Mesodermal cell (in vitro differentiated cells): ENCODE measurements at regions not wholly inside any gene's neighbourhood (a gene's known extent, or its start where the extent isn't known, plus 50 kb on each side); places are given as distances from the start of the nearest gene placed in this dataset.

Experiments
- H3K27ac ChIP-seq: 2 replicates; pipeline ENCODE4 v1.7.0; 2013; ENCODE audit warnings: mild to moderate bottlenecking, low read depth, low read length, moderate library complexity; ENCODE audit not compliant: severe bottlenecking
- H3K36me3 ChIP-seq: 2 replicates; pipeline ENCODE4 v1.7.1; 2013; ENCODE audit warnings: mild to moderate bottlenecking, low read length, moderate library complexity; ENCODE audit not compliant: control insufficient read depth, insufficient read depth
- H3K4me1 ChIP-seq: one replicate; pipeline ENCODE4 v1.7.1; 2013; ENCODE audit warnings: mild to moderate bottlenecking, low read length; ENCODE audit not compliant: insufficient read depth, control insufficient read depth, poor library complexity, severe bottlenecking
- H3K4me3 ChIP-seq: 2 replicates; pipeline ENCODE4 v1.7.0; 2013; ENCODE audit warnings: low read length, control low read depth, mild to moderate bottlenecking; ENCODE audit not compliant: insufficient read depth, poor library complexity, severe bottlenecking; ENCODE audit errors: extremely low read depth
- H3K9me3 ChIP-seq: 2 replicates; pipeline ENCODE4 v1.7.1; 2013; ENCODE audit warnings: mild to moderate bottlenecking, low read length, moderate library complexity; ENCODE audit not compliant: control insufficient read depth
- WGBS, 2 experiments: methylation state at CpG; one replicate each; pipeline ENCODE4 v1.1.5; 2013; ENCODE audit warnings: missing lambda C conversion rate in 2 of 2; ENCODE audit not compliant: insufficient coverage in 2 of 2; 5-methylcytosine and 5-hydroxymethylcytosine counted together

DNA sequence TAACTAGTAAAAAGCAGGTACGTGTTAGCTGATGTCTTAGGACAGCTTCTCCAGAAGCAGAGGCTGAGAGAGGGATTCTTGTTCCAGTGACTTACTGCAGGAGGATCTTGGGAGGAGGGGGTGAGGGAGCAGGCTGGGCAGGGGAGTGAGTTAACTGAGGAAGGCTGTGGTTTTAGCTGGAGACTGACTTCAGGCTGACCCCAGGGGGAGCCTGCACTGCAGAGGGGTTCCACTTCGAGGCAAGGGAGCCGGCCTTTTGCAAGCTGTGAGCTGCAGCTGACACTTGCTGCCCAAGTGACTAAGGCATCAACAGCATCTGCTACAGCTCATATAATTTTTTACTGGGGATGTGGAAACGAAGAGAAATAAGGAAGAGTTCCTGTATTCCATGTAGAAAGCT lies 50.4 kb upstream of the SOD1 start:
- Histone ChIP-seq H3K36me3 (no peaks in the 10 kb centered on the region), H3K4me3 (no peak overlapping the region), H3K4me1 (peaks cover 3% of the 10 kb centered on the region), H3K9me3 (no peaks in the 10 kb centered on the region), H3K27ac (no peak overlapping the region)
- WGBS, 2 experiments, result 61 to 81% methylated on average over 3 of the region's 4 CpGs

DNA sequence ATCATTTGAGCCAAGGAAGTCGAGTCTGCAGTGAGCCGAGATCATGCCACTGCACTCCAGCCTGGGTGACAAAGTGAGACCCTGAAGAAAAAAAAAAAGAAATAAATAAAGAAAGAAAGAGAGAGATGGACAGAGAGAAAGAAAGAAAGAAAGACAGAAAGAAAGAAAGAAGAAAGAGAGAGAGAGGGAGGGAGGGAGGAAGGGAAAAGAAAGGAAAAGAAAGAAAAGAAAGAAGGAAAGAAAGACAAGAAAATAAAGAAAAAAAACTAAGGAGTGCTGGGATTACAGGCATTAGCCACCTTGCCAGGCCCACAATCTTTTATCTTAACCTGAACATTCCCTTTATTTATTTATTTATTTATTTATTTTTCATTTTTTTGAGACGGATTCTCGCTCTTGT lies 51.7 kb upstream of the SOD1 start:
- no peaks in the 10 kb centered on the region for H3K36me3 ChIP-seq
- H3K27ac ChIP-seq, result no peak overlapping the region
- no peak overlapping the region for H3K4me3 ChIP-seq
- no peaks in the 10 kb centered on the region for H3K9me3 ChIP-seq
- 93% methylated on average over 2 to 4 of the region's 4 CpGs for WGBS, 2 experiments
- no peaks in the 10 kb centered on the region for H3K4me1 ChIP-seq

DNA sequence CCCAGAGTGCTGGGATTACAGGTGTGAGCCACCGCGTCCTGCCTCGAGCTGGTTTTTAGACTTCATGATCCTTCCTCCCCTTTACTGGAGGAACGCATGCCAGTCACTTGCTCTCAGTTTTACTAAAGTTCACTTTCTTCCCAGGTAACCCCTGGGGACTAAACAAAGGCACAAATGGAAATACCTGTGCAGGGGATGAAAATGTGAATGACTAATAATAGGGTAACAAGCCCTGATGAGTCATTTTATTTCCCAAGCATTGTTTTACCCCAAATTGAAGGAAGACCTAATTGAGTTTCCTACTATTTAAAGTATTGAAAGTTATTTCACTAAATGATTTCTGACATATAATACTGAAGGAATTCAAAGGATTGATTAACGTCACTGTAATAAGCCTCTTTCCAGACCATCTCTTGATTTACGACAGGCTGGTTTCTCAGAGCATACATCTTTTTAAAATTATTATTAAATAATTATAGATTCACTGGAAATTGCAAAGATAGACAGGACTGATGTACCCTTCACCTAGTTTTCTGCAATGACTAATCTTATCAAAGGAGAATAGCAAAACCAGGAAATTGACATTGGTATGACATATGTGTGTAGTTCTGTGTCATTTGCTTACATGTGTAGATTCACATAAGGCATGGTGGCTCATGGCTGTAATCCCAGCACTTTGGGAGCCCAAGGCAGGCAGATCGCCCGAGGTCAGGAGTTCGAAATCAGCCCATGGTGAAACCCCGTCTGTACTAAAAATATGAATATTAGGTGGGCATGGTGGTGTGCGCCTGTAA lies 53.2 kb upstream of the SOD1 start:
- Histone ChIP-seq H3K27ac (no peak overlapping the region), H3K36me3 (no peaks in the 10 kb centered on the region), H3K4me3 (no peak overlapping the region), H3K9me3 (no peaks in the 10 kb centered on the region), H3K4me1 (no peaks in the 10 kb centered on the region)
- 88 to 95% methylated on average over 8 to 9 of the region's 11 CpGs for WGBS, 2 experiments

DNA sequence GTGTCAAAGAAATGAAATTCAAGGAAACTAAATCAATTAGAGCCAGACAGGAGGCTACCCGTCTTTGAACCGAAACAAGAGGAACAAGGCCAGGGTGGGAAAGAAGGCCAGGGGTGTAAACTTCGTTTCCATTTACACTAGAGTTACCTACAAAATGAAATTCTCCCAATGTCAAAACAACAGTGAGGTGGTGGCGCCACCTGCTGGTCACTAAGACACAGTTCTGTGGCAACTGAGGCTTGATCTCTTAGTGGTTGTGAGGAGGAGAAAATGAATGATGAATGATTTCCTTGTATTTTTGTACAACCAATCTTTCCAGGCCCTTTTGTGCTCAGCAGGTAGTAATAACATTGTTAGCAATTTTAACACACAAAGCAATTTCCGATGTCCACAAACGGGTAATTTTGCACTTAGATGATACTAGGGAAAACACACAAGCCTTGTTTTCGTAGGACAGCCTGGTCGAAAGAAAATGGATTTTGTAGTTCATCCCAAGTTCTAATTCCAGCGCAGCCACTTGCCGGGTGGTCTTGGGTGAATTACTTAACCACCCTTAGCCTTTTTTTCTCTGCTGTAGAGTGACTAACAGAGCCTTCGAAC lies 54.8 kb upstream of the SOD1 start:
- Histone ChIP-seq H3K27ac (no peak overlapping the region), H3K36me3 (no peaks in the 10 kb centered on the region), H3K4me3 (no peak overlapping the region), H3K4me1 (no peaks in the 10 kb centered on the region), H3K9me3 (no peaks in the 10 kb centered on the region)
- 55 to 72% methylated on average over 6 to 8 of the region's 11 CpGs for WGBS, 2 experiments

DNA sequence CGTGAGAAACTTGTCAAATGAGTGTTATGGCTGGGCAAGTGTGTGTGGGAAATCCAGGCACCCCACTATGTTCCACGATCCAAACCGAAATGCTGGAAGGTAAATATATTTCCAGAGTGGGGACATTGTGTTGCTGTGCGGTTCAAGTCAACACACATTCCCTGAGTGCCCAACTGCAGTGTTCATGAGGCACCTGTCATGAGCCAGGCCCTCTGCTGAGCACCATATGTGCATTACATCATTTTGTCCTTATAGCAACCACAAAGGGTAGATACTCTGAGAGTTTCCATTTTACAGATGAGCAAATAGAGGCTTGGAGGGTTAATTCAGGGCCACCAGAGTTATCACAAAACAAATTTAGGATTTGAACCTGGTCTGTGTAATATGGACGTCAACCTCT lies 59.9 kb upstream of the SOD1 start:
- 90 to 100% methylated on average over 2 to 3 of the region's 5 CpGs for WGBS, 2 experiments
- Histone ChIP-seq H3K27ac (no peak overlapping the region), H3K4me1 (no peaks in the 10 kb centered on the region), H3K4me3 (no peak overlapping the region), H3K9me3 (no peaks in the 10 kb centered on the region), H3K36me3 (no peaks in the 10 kb centered on the region)

DNA sequence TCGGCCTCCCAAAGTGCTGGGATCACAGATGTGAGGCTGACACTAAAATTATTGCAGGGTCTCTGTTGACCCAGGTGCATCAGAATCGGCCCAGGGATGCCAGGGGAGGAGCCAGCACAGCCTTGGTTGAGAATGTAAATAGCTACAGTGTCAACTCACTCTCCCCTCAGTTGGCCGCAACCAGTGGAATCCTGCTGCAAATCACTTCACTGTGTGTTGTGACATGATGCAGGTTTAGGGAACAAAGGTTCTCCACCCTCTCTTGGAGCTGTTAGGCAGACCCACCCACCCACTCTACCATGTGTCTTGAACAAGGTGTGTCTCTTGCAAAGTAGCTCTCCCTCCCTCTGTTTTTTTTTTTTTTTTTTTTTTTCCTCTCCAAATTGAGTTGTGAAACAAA lies 60.5 kb upstream of the SOD1 start:
- H3K27ac ChIP-seq, result no peak overlapping the region
- 58 to 80% methylated on average over 2 of the region's 3 CpGs for WGBS, 2 experiments
- no peak overlapping the region for H3K4me3 ChIP-seq
- H3K36me3 ChIP-seq, result no peaks in the 10 kb centered on the region
- no peaks in the 10 kb centered on the region for H3K4me1 ChIP-seq
- no peaks in the 10 kb centered on the region for H3K9me3 ChIP-seq

DNA sequence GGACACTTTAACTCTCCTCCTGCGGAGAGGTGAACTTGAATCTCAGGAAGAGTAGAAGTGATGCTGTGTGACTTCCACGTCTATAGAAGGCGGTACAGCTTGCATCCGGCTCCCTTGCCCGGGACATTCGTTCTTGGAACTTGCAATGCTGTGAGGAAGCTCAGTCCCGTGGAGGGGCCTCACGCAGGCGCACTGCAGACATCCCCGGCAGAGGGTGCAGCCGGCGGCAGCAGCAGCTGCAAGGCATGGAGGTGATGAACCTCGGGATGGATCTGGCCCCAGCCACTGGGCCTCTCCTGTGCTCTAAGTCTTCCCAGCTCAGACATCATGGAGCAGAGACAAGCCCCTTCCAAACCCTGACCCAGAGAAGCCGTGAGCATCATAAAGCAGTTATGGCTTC lies 61.8 kb upstream of the SOD1 start:
- Histone ChIP-seq H3K4me3 (no peak overlapping the region), H3K27ac (no peak overlapping the region), H3K36me3 (no peaks in the 10 kb centered on the region), H3K4me1 (no peaks in the 10 kb centered on the region), H3K9me3 (no peaks in the 10 kb centered on the region)
- 89 to 93% methylated on average over 12 to 14 of the region's 14 CpGs for WGBS, 2 experiments

DNA sequence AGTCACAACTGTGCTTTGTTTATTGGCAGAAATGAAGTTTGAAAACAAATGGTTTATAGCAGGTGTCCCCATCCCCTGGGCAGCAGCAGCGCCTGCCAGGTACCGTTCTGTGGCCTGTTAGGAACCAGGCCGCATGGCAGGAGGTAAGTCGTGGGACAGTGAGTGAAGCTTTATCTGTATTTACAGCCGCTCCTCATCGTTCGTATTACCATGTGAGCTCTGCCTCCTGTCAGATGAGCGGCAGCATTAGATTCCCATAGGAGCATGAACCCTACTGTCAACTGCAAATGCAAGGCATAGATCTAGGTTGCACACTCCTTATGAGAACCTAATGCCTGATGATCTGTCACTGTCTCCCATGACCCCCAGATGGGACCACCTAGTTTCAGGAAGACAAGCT lies 63.4 kb upstream of the SOD1 start:
- WGBS, 2 experiments, result 92 to 96% methylated on average over 8 of the region's 8 CpGs
- no peak overlapping the region for H3K4me3 ChIP-seq

DNA sequence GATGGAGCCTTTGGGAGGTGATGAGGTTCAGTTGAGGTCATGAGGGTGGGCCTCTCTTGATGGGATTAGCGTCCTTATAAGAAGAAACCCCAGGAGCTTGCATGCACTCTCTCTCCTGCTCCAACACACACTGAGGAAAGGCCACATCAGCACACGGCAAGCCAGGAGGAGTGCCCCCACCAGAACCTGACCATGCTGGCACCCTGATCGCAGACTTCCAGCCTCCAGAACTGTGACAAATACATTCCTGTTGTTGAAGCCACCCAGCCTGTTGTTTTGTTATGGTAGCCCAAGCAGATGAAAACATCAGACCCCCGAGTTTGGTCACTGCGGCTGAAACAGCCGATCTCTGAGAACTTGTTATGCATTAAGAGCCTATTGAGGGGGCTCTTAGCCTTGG lies 64.8 kb upstream of the SOD1 start:
- H3K27ac ChIP-seq, result no peak overlapping the region
- H3K4me1 ChIP-seq, result no peaks in the 10 kb centered on the region
- H3K36me3 ChIP-seq, result no peaks in the 10 kb centered on the region
- no peak overlapping the region for H3K4me3 ChIP-seq
- no peaks in the 10 kb centered on the region for H3K9me3 ChIP-seq
- WGBS, 2 experiments, result 94 to 97% methylated on average over 4 of the region's 6 CpGs

More for the DNA sequence above, 63.4 kb upstream of the SOD1 start:
- H3K9me3 ChIP-seq, result no peaks in the 10 kb centered on the region
- no peak overlapping the region for H3K27ac ChIP-seq
- H3K36me3 ChIP-seq, result no peaks in the 10 kb centered on the region
- H3K4me1 ChIP-seq, result no peaks in the 10 kb centered on the region

DNA sequence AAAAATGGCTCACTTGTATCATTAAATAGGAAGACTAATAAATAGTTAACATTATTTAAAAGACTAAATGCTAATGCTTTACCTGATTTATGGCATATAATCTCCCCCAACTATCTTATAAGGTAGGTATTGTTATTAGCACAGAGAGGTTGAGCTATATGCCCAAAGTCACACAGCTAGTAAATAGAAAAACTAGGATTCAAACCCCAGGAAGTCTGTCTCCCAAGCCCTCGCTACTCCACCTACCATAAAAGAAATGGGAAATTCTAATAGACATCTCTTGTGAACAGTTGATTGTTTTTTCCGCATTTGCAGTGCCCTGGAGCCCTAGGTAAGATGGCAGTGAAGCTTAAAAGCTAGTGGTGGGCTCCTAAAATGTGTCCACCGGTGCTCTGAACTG lies 65.2 kb upstream of the SOD1 start:
- no CpG with 5 or more reads among the region's 3 CpGs for WGBS, 2 experiments
- no peak overlapping the region for H3K4me3 ChIP-seq
- H3K9me3 ChIP-seq, result no peaks in the 10 kb centered on the region
- no peaks in the 10 kb centered on the region for H3K4me1 ChIP-seq
- H3K27ac ChIP-seq, result no peak overlapping the region
- H3K36me3 ChIP-seq, result no peaks in the 10 kb centered on the region

DNA sequence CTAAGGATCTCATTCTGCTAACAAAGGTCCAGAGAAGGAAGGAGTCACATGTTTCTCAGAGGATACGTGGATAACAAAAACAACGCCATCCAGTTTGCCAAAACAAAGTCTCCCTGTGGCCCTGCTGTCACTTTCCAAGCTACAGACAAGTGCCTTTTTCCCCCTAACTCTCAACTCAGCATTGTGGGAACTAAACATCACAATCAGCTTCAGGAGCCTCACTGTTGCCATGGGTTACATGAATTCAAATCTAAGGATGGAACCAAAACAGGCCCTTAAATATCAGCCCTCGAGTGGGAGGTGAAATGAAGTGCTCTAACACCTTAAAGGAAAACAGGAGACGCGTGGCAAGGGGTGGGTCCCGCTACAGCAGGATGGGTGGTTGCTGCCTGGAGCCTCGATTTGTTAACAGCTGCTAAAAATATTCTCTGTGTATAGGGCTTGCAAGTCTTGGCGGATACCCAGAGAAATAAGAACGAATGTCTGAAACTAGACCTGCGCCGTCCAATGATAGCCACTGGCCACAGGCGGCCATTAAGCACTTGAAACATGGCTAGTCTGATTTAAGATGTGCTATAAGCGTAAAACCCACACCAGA lies 66.4 kb upstream of the SOD1 start:
- WGBS, 2 experiments, result 89% methylated on average over 11 to 13 of the region's 13 CpGs
- Histone ChIP-seq H3K4me3 (no peak overlapping the region), H3K4me1 (no peaks in the 10 kb centered on the region), H3K9me3 (no peaks in the 10 kb centered on the region), H3K27ac (no peak overlapping the region), H3K36me3 (no peaks in the 10 kb centered on the region)
